LNCaP clone FGC (cell line): ENCODE measurements at regions not wholly inside any gene's neighbourhood (a gene's known extent, or its start where the extent isn't known, plus 50 kb on each side); places are given as distances from the start of the nearest gene placed in this dataset.
"Not testable (repeated sequence)": the region's sequence is repeated elsewhere in the genome, so short reads cannot be mapped to it uniquely, and the experiment has no call there.

ENCODE experiments used
- DNase-seq: peaks from one replicate; pipeline ENCODE4 v3.0.0-alpha.2; 2011; ENCODE audit warnings: low read depth
- H3K4me3 ChIP-seq: 2 replicates; pipeline ENCODE4 v1.5.1; 2011; ENCODE audit warnings: mild to moderate bottlenecking, low read depth, low read length, control low read depth
- CTCF ChIP-seq: IDR thresholded peaks from 2 replicates; pipeline ENCODE4 v1.5.1; 2012; ENCODE audit warnings: mild to moderate bottlenecking; ENCODE audit not compliant: control insufficient read depth, insufficient read depth; ENCODE audit errors: extremely low read depth

- TF ChIP-seq CTCF: no peak
- no peak for DNase-seq
These were observed 360.4 kb downstream of the MATN1 start for GRCh38 chr1:30363031-30363430.

GRCh38 chr1:30362603-30362990, 360.8 kb downstream of the MATN1 start:
- TF ChIP-seq CTCF: no peak
- DNase-seq: no peak
- no peak overlapping the region for H3K4me3 ChIP-seq

More at GRCh38 chr1:30363031-30363430, 360.4 kb downstream of the MATN1 start:
- H3K4me3 ChIP-seq: no peak overlapping the region

GRCh38 chr1:30361890-30362602, 361.3 kb downstream of the MATN1 start:
- DNase-seq, H3K4me3 ChIP-seq: not testable (repeated sequence)

GRCh38 chr1:30360753-30361152, 362.6 kb downstream of the MATN1 start:
- DNase-seq: no peak
- TF ChIP-seq CTCF: no peak

GRCh38 chr1:30360281-30360680, 363.1 kb downstream of the MATN1 start:
- no peak for TF ChIP-seq CTCF

More at GRCh38 chr1:30360753-30361152, 362.6 kb downstream of the MATN1 start:
- no peak overlapping the region for H3K4me3 ChIP-seq

GRCh38 chr1:30359539-30360220, 363.7 kb downstream of the MATN1 start:
- TF ChIP-seq CTCF: no peak
- H3K4me3 ChIP-seq: no peak overlapping the region
- DNase-seq: no peak

More at GRCh38 chr1:30360281-30360680, 363.1 kb downstream of the MATN1 start:
- DNase-seq: no peak
- no peak overlapping the region for H3K4me3 ChIP-seq

GRCh38 chr1:30358500-30358899, 364.9 kb downstream of the MATN1 start:
- no peak for TF ChIP-seq CTCF
- no peak overlapping the region for H3K4me3 ChIP-seq
- no peak for DNase-seq
